ENCODE measurements at regions not wholly inside any gene's neighbourhood (a gene's known extent, or its start where the extent isn't known, plus 50 kb on each side); places are given as distances from the start of the nearest gene placed in this dataset.

DNA sequence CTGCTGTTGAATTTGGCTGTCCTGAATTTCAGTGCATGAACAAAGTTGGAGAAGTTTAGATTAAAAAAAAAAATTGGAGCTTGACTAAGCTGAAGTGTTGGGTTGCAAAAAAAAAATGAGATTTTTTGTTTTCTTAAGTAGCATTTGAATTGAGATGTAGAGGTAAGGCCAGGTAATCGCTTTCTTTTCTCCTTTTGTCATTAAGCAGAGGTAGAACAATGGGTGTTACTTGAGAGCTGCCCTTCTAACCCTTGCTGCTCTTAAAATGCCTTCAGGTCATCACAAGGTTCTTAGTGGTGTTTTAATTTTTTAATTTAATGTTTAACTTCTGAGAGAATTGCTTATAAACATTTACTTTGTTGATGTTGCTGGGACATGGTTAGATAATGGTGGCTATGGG is 84.1 kb upstream of the PRDM1 start (continued):
- TF ChIP-seq CTCF (IDR thresholded peaks at IDR 0.05) (no peak), RXRA (IDR thresholded peaks at IDR 0.05; ENCODE audit: borderline replicate concordance, low read depth) (no peak), YY1 (IDR thresholded peaks at IDR 0.05; ENCODE audit: low read depth) (no peak), MXI1 (IDR thresholded peaks at IDR 0.05; ENCODE audit: low read depth, low read length) (no peak), TCF12 (IDR thresholded peaks at IDR 0.05) (no peak), NFIC (IDR thresholded peaks at IDR 0.05; ENCODE audit: borderline replicate concordance) (no peak)

DNA sequence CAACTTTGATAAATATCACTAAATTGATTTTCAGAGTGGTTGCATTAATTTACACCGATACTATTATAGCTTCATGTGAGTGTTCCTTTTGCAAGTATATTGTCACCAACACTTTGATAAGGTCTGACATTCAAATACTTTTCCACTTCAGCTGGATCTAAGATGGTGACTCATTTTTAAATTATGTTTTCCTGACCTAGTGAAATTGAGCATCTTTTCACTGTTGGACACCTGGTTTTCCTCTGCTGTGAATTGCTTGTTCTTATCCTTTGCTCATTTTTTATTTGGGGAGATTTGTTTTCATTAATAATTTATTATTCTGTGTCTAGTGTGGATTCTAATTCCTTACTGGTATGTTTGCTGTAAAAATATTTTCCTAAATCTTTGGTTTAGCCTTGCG is 85.2 kb upstream of the PRDM1 start:
- WGBS (ENCODE audit: low lambda C conversion rate): 44% methylated on average over 2 of the region's 2 CpGs
- H3K9me2 ChIP-seq: no peaks in the 10 kb centered on the region

More for the DNA sequence above, 85.2 kb upstream of the PRDM1 start:
- DNase-seq: no peak
- peaks cover 8% of the 10 kb centered on the region for H3F3A ChIP-seq (replicated peaks; ENCODE audit: insufficient read depth)
- no peak overlapping the region for H3K4me3 ChIP-seq (ENCODE audit: low read depth in 2 of 2, low read length in 1 of 2)
- H3K9ac ChIP-seq: no peak overlapping the region
- POLR2A ChIA-PET: no interaction called here
- no peak for TF ChIP-seq RCOR1 (IDR thresholded peaks at IDR 0.05; ENCODE audit: low read length)
- peak; percentile 53; the same call in 1 of the 2 replicates for TF ChIP-seq JUND (IDR thresholded peaks at IDR 0.05)
- TF ChIP-seq TCF12 (IDR thresholded peaks at IDR 0.05): peak; percentile 77
- TF ChIP-seq PBX3 (IDR thresholded peaks at IDR 0.05): peak; percentile 44
- TF ChIP-seq RFX5 (IDR thresholded peaks at IDR 0.05; ENCODE audit: low read length): no peak
- no peak for TF ChIP-seq SMC3 (IDR thresholded peaks at IDR 0.05; ENCODE audit: low read depth, low read length)
- no peak for TF ChIP-seq NFIC (IDR thresholded peaks at IDR 0.05; ENCODE audit: borderline replicate concordance)
- TF ChIP-seq, protein P1, sequence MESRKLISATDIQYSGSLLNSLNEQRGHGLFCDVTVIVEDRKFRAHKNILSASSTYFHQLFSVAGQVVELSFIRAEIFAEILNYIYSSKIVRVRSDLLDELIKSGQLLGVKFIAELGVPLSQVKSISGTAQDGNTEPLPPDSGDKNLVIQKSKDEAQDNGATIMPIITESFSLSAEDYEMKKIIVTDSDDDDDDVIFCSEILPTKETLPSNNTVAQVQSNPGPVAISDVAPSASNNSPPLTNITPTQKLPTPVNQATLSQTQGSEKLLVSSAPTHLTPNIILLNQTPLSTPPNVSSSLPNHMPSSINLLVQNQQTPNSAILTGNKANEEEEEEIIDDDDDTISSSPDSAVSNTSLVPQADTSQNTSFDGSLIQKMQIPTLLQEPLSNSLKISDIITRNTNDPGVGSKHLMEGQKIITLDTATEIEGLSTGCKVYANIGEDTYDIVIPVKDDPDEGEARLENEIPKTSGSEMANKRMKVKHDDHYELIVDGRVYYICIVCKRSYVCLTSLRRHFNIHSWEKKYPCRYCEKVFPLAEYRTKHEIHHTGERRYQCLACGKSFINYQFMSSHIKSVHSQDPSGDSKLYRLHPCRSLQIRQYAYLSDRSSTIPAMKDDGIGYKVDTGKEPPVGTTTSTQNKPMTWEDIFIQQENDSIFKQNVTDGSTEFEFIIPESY (IDR thresholded peaks at IDR 0.05; ENCODE audit: borderline replicate concordance, low read depth): no peak
- TF ChIP-seq GATA2 (CRISPR knock-in tag; IDR thresholded peaks at IDR 0.05): no peak
- TF ChIP-seq EZH2phosphoT487 (IDR thresholded peaks at IDR 0.05; ENCODE audit: borderline replicate concordance, low read depth): no peak
- TF ChIP-seq FOXM1 (IDR thresholded peaks at IDR 0.05; ENCODE audit: low read depth): no peak
- TF ChIP-seq TEAD4 (IDR thresholded peaks at IDR 0.05; ENCODE audit: borderline replicate concordance, insufficient read depth): no peak
- TF ChIP-seq YY1 (IDR thresholded peaks at IDR 0.05; ENCODE audit: low read depth): no peak
- TF ChIP-seq RAD21 (IDR thresholded peaks at IDR 0.05; ENCODE audit: low read length): no peak
- TF ChIP-seq, protein P2, sequence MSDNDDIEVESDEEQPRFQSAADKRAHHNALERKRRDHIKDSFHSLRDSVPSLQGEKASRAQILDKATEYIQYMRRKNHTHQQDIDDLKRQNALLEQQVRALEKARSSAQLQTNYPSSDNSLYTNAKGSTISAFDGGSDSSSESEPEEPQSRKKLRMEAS (IDR thresholded peaks at IDR 0.05; ENCODE audit: low read depth): no peak
- peak; percentile 34; the same call in 1 of the 2 replicates for TF ChIP-seq FOSL2 (IDR thresholded peaks at IDR 0.05; ENCODE audit: borderline replicate concordance, low read depth)
- TF ChIP-seq EP300 (IDR thresholded peaks at IDR 0.05; ENCODE audit: borderline replicate concordance in 1 of 2, low read depth in 1 of 2, low read length in 1 of 2): no peak
- no peak for TF ChIP-seq CHD2 (IDR thresholded peaks at IDR 0.05; ENCODE audit: low read length, partially characterized antibody)
- TF ChIP-seq IRF3 (IDR thresholded peaks at IDR 0.05; ENCODE audit: low read depth, low read length): no peak
- no peak for TF ChIP-seq SIN3A (IDR thresholded peaks at IDR 0.05; ENCODE audit: borderline replicate concordance, low read depth, low read length)
- no peak for TF ChIP-seq CTCF (IDR thresholded peaks at IDR 0.05)
- no peak for TF ChIP-seq NRF1 (IDR thresholded peaks at IDR 0.05; ENCODE audit: low read depth, low read length)
- no peaks in the 10 kb centered on the region for H3K36me3 ChIP-seq (replicated peaks in 1 of 2; ENCODE audit: control insufficient read depth in 1 of 2, insufficient read depth in 2 of 2, low read length in 1 of 2)
- H2AFZ ChIP-seq (ENCODE audit: low read depth): no peak overlapping the region
- H3K9me3 ChIP-seq: no peaks in the 10 kb centered on the region
- CTCF ChIA-PET: interaction anchor here (0.6 kb wide), 1 partner anchor 84 kb away, joined by 3 read pairs; no protein-coding TSS in a partner anchor
- no peaks in the 10 kb centered on the region for H4K20me1 ChIP-seq (ENCODE audit: insufficient read depth)
- H3K4me2 ChIP-seq: no peak overlapping the region
- no peaks in the 10 kb centered on the region for H3K27me3 ChIP-seq (ENCODE audit: insufficient read depth)
- peaks cover 0 to 10% of the 10 kb centered on the region in 2 experiments; a peak in 2 of 4 replicates for H3K4me1 ChIP-seq (ENCODE audit: control insufficient read depth in 1 of 2, insufficient read depth in 2 of 2, low read depth in 1 of 2, low read length in 1 of 2)
- no peaks in the 10 kb centered on the region for H3K79me2 ChIP-seq (ENCODE audit: insufficient read depth)
- H3K27ac ChIP-seq (ENCODE audit: low read depth in 2 of 2, low read length in 1 of 2): no peak overlapping the region
